SK-N-SH treated with all-trans-retinoic acid at 6 μM for 48 hours (cell line): ENCODE measurements at regions not wholly inside any gene's neighbourhood (a gene's known extent, or its start where the extent isn't known, plus 50 kb on each side); places are given as distances from the start of the nearest gene placed in this dataset.

Experiments used
- ATAC-seq: fragments of 200-7000 bp; cut with Tn5 transposase; 3 replicates; pipeline ENCODE4 v1.9.1; 2020; ENCODE audit warnings: mild to moderate bottlenecking, moderate library complexity
- ARNTL ChIP-seq: fragments of 450-650 bp; formaldehyde crosslinking; IDR thresholded peaks from 2 replicates; pipeline ENCODE4 v1.5.0; 2020; ENCODE audit warnings: low read depth, mild to moderate bottlenecking, moderate library complexity, borderline replicate concordance
- BACH2 ChIP-seq: fragments of 250-450 bp; sonication (Bioruptor Pico); IDR thresholded peaks from 2 replicates; pipeline ENCODE4 v1.9.0; 2021; ENCODE audit warnings: mild to moderate bottlenecking, borderline replicate concordance
- CSDC2 ChIP-seq: fragments of 250-450 bp; sonication (Bioruptor Pico); IDR thresholded peaks from 2 replicates; pipeline ENCODE4 v1.5.0; 2020; ENCODE audit warnings: mild to moderate bottlenecking, moderate library complexity
- ESRRG ChIP-seq: fragments of 250-450 bp; sonication (Bioruptor Pico); IDR thresholded peaks from 2 replicates; pipeline ENCODE4 v1.6.1; 2021; ENCODE audit warnings: mild to moderate bottlenecking
- GLIS3 ChIP-seq: fragments of 250-450 bp; sonication (Bioruptor Pico); IDR thresholded peaks from 2 replicates; pipeline ENCODE4 v1.5.0; 2020; ENCODE audit warnings: mild to moderate bottlenecking, moderate library complexity
- ISL1 ChIP-seq: fragments of 250-450 bp; sonication (Bioruptor Pico); IDR thresholded peaks from 2 replicates; pipeline ENCODE4 v2.1.2; 2022; ENCODE audit warnings: mild to moderate bottlenecking, moderate library complexity
- OSR1 ChIP-seq: fragments of 250-450 bp; sonication (Bioruptor Pico); IDR thresholded peaks from 2 replicates; pipeline ENCODE4 v1.8.0; 2022; ENCODE audit warnings: moderate library complexity, mild to moderate bottlenecking, inconsistent platforms
- PPARA ChIP-seq: fragments of 250-450 bp; sonication (Bioruptor Pico); IDR thresholded peaks from 2 replicates; pipeline ENCODE4 v1.5.0; 2020; ENCODE audit warnings: mild to moderate bottlenecking, borderline replicate concordance
- RARB ChIP-seq: fragments of 250-450 bp; sonication (Bioruptor Pico); IDR thresholded peaks from 2 replicates; pipeline ENCODE4 v1.8.0; 2021; ENCODE audit warnings: mild to moderate bottlenecking, moderate library complexity
- SNAI2 ChIP-seq: fragments of 250-450 bp; sonication (Bioruptor Pico); IDR thresholded peaks from 2 replicates; pipeline ENCODE4 v1.5.0; 2020; ENCODE audit warnings: mild to moderate bottlenecking, moderate library complexity
- TCF4 ChIP-seq: fragments of 250-450 bp; sonication (Bioruptor Pico); IDR thresholded peaks from 2 replicates; pipeline ENCODE4 v1.8.0; 2021; ENCODE audit warnings: mild to moderate bottlenecking, moderate library complexity, borderline replicate concordance
- TOX ChIP-seq: fragments of 250-450 bp; sonication (Bioruptor Pico); IDR thresholded peaks from 2 replicates; pipeline ENCODE4 v1.8.0; 2021; ENCODE audit warnings: mild to moderate bottlenecking, moderate library complexity, borderline replicate concordance
- ZFP3 ChIP-seq: fragments of 250-450 bp; sonication (Bioruptor Pico); IDR thresholded peaks from 2 replicates; pipeline ENCODE4 v1.5.0; 2020; ENCODE audit warnings: mild to moderate bottlenecking, moderate library complexity
- ZFP30 ChIP-seq: fragments of 450-650 bp; formaldehyde crosslinking; IDR thresholded peaks from 2 replicates; pipeline ENCODE4 v1.5.0; 2022; ENCODE audit warnings: mild to moderate bottlenecking, moderate library complexity
- ZNF565 ChIP-seq: fragments of 450-650 bp; formaldehyde crosslinking; conservative IDR thresholded peaks from 2 replicates; pipeline ENCODE4 v1.5.0; 2020; ENCODE audit warnings: low read depth, mild to moderate bottlenecking, moderate library complexity
- ZNF70 ChIP-seq: fragments of 450-650 bp; formaldehyde crosslinking; IDR thresholded peaks from 2 replicates; pipeline ENCODE4 v1.5.0; 2020; ENCODE audit warnings: mild to moderate bottlenecking, moderate library complexity
- ZNF8 ChIP-seq: fragments of 450-650 bp; formaldehyde crosslinking; IDR thresholded peaks from 2 replicates; pipeline ENCODE4 v1.5.0; 2020; ENCODE audit warnings: mild to moderate bottlenecking, moderate library complexity
- TF ChIP-seq, protein P1 (sequence below): fragments of 250-450 bp; sonication (Bioruptor Pico); IDR thresholded peaks from 2 replicates; pipeline ENCODE4 v1.8.0; 2020; ENCODE audit warnings: mild to moderate bottlenecking, moderate library complexity, borderline replicate concordance
- TF ChIP-seq, protein P2 (sequence below): fragments of 250-450 bp; sonication (Bioruptor Pico); IDR thresholded peaks from 2 replicates; pipeline ENCODE4 v1.5.0; 2020; ENCODE audit warnings: mild to moderate bottlenecking, moderate library complexity
- TF ChIP-seq, protein P3 (sequence below): fragments of 250-450 bp; sonication (Bioruptor Pico); IDR thresholded peaks from 2 replicates; pipeline ENCODE4 v1.5.1; 2021; ENCODE audit warnings: mild to moderate bottlenecking, moderate library complexity
- TF ChIP-seq, protein P4 (sequence below): fragments of 250-450 bp; sonication (Bioruptor Pico); IDR thresholded peaks from 2 replicates; pipeline ENCODE4 v1.8.0; 2021; ENCODE audit warnings: low read depth, mild to moderate bottlenecking, moderate library complexity, borderline replicate concordance

DNA sequence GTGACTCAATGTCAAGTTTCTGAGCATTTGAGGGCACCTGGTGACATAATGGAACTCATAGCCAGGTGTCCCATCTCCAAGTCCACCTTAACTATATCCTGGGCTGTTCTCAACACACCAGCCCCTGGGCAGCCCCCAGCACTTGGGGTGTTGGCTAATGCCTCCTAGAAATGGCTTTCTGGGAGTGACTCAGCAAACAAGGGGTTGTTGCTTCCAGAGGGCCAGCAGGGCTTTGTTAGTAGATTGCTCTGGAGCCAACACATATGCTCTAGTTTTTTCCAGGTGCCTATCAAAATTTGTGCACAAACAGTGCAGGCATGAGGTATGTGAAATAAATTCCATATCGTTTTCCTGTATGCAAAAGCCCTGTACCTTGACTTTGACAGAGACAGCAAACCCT is 448.4 kb downstream of the SLC4A3 start:
- no peak for ATAC-seq
- TF ChIP-seq ZNF8 = no peak
- no peak for TF ChIP-seq GLIS3
- TF ChIP-seq ZNF565 (CRISPR knock-in tag) = no peak
- TF ChIP-seq, protein P1, sequence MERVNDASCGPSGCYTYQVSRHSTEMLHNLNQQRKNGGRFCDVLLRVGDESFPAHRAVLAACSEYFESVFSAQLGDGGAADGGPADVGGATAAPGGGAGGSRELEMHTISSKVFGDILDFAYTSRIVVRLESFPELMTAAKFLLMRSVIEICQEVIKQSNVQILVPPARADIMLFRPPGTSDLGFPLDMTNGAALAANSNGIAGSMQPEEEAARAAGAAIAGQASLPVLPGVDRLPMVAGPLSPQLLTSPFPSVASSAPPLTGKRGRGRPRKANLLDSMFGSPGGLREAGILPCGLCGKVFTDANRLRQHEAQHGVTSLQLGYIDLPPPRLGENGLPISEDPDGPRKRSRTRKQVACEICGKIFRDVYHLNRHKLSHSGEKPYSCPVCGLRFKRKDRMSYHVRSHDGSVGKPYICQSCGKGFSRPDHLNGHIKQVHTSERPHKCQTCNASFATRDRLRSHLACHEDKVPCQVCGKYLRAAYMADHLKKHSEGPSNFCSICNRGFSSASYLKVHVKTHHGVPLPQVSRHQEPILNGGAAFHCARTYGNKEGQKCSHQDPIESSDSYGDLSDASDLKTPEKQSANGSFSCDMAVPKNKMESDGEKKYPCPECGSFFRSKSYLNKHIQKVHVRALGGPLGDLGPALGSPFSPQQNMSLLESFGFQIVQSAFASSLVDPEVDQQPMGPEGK (CRISPR knock-in tag) = no peak
- no peak for TF ChIP-seq RARB (CRISPR knock-in tag)
- TF ChIP-seq ISL1 = no peak
- TF ChIP-seq BACH2 (CRISPR knock-in tag) = no peak
- TF ChIP-seq, all 23 proteins: peak for 0

DNA sequence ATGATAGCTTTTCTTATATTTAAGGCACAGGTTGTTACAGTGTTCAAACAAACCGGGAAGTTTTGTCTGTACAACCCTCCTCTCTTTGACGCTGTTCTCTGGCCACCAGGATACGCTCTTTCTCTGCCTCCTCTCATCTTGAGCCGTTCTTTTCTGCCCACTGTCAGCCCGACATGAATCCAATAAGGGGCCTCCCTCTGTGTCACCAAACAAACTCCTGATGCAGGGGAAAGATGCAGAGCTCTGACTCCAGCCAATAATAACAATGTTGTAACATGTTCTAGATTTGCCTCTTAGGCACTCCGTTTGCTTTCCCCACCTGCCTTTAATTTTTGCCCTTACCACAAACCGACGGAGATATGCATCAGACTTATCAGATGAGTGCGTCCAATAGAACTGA is 449.3 kb downstream of the SLC4A3 start:
- peak; percentile 98 for ATAC-seq
- TF ChIP-seq ESRRG (CRISPR knock-in tag) (no peak), BACH2 (CRISPR knock-in tag) (no peak), ZFP30 (CRISPR knock-in tag) (no peak), ISL1 (no peak), SNAI2 (CRISPR knock-in tag) (no peak), OSR1 (CRISPR knock-in tag) (no peak), ZFP3 (no peak), ZNF565 (CRISPR knock-in tag) (no peak), TOX (CRISPR knock-in tag) (no peak), PPARA (no peak), ARNTL (CRISPR knock-in tag) (no peak), GLIS3 (no peak), ZNF70 (CRISPR knock-in tag) (no peak), CSDC2 (CRISPR knock-in tag) (no peak), ZNF8 (no peak), TCF4 (CRISPR knock-in tag) (no peak), RARB (CRISPR knock-in tag) (no peak)
- TF ChIP-seq, protein P2, sequence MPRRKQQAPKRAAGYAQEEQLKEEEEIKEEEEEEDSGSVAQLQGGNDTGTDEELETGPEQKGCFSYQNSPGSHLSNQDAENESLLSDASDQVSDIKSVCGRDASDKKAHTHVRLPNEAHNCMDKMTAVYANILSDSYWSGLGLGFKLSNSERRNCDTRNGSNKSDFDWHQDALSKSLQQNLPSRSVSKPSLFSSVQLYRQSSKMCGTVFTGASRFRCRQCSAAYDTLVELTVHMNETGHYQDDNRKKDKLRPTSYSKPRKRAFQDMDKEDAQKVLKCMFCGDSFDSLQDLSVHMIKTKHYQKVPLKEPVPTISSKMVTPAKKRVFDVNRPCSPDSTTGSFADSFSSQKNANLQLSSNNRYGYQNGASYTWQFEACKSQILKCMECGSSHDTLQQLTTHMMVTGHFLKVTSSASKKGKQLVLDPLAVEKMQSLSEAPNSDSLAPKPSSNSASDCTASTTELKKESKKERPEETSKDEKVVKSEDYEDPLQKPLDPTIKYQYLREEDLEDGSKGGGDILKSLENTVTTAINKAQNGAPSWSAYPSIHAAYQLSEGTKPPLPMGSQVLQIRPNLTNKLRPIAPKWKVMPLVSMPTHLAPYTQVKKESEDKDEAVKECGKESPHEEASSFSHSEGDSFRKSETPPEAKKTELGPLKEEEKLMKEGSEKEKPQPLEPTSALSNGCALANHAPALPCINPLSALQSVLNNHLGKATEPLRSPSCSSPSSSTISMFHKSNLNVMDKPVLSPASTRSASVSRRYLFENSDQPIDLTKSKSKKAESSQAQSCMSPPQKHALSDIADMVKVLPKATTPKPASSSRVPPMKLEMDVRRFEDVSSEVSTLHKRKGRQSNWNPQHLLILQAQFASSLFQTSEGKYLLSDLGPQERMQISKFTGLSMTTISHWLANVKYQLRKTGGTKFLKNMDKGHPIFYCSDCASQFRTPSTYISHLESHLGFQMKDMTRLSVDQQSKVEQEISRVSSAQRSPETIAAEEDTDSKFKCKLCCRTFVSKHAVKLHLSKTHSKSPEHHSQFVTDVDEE (CRISPR knock-in tag) = no peak
- TF ChIP-seq, protein P1 (CRISPR knock-in tag) = no peak
- TF ChIP-seq, protein P3, sequence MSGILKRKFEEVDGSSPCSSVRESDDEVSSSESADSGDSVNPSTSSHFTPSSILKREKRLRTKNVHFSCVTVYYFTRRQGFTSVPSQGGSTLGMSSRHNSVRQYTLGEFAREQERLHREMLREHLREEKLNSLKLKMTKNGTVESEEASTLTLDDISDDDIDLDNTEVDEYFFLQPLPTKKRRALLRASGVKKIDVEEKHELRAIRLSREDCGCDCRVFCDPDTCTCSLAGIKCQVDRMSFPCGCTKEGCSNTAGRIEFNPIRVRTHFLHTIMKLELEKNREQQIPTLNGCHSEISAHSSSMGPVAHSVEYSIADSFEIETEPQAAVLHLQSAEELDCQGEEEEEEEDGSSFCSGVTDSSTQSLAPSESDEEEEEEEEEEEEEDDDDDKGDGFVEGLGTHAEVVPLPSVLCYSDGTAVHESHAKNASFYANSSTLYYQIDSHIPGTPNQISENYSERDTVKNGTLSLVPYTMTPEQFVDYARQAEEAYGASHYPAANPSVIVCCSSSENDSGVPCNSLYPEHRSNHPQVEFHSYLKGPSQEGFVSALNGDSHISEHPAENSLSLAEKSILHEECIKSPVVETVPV (CRISPR knock-in tag) = no peak

DNA sequence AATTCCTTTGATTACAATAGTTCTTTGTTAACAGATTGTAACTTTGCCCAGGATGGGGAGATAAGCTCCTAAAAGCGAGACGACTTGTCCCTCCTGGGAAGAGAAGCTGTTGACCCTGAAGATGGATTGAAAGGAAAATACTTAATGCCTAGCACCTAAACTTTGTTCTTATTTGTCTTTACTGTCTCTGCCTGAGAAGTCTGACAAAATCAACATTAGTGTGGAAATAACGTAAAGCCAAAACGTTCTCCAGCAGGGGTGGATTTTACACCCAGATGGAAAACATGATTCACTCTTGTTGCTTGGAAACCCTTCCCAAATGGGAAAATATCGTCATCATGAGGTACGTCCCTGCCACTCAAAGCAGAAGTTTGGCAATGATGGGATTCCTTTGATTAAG is 450.1 kb downstream of the SLC4A3 start:
- peak; percentile 33 for ATAC-seq
- TF ChIP-seq ZNF70 (CRISPR knock-in tag) (no peak), ZFP3 (no peak), ARNTL (CRISPR knock-in tag) (no peak), ESRRG (CRISPR knock-in tag) (no peak), RARB (CRISPR knock-in tag) (no peak), ISL1 (no peak), SNAI2 (CRISPR knock-in tag) (no peak)
- TF ChIP-seq, protein P4, sequence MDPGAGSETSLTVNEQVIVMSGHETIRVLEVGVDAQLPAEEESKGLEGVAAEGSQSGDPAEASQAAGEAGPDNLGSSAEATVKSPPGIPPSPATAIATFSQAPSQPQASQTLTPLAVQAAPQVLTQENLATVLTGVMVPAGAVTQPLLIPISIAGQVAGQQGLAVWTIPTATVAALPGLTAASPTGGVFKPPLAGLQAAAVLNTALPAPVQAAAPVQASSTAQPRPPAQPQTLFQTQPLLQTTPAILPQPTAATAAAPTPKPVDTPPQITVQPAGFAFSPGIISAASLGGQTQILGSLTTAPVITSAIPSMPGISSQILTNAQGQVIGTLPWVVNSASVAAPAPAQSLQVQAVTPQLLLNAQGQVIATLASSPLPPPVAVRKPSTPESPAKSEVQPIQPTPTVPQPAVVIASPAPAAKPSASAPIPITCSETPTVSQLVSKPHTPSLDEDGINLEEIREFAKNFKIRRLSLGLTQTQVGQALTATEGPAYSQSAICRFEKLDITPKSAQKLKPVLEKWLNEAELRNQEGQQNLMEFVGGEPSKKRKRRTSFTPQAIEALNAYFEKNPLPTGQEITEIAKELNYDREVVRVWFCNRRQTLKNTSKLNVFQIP = no peak
- TF ChIP-seq, protein P3 (CRISPR knock-in tag) = no peak
- TF ChIP-seq, protein P2 (CRISPR knock-in tag) = no peak
